ENCODE measurements at regions not wholly inside any gene's neighbourhood (a gene's known extent, or its start where the extent isn't known, plus 50 kb on each side); places are given as distances from the start of the nearest gene placed in this dataset.

DNA sequence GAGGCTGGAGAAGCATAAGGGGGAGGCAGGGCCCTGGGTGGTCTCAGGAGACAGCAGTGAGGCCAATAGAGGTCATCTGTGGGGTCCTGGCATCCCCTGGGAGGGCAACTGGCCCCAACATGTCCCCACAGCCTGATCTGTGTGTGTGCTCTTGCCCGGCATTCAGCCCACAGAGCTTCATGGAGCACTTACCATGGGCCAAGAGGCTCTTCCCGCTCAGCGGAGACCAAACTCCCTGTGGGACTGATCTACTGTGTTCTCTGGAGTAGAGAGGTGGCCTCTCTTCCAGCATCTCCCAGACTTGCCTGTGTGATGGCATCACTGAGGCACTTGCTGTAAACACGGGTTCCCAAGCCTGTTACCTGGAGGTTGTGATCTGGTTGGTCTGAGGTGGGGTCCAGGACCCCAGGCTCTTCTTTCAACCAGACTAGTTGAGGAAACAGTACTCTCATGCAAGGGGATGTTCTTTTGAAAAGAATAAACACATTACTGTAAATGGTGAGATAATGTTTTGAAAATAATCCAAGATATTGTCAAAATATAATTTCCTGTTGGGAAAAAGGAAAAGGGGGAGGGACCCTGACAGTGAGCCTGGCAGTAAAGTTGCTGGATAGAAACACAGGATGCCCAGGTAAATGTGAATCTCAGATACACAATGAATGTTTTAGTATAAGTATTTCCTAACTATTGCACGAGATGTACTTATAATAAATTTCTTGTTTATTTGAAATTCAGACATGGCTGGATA lies 67.6 kb downstream of the SOWAHC start:
- TF ChIP-seq, protein P1, sequence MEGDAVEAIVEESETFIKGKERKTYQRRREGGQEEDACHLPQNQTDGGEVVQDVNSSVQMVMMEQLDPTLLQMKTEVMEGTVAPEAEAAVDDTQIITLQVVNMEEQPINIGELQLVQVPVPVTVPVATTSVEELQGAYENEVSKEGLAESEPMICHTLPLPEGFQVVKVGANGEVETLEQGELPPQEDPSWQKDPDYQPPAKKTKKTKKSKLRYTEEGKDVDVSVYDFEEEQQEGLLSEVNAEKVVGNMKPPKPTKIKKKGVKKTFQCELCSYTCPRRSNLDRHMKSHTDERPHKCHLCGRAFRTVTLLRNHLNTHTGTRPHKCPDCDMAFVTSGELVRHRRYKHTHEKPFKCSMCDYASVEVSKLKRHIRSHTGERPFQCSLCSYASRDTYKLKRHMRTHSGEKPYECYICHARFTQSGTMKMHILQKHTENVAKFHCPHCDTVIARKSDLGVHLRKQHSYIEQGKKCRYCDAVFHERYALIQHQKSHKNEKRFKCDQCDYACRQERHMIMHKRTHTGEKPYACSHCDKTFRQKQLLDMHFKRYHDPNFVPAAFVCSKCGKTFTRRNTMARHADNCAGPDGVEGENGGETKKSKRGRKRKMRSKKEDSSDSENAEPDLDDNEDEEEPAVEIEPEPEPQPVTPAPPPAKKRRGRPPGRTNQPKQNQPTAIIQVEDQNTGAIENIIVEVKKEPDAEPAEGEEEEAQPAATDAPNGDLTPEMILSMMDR (conservative IDR thresholded peaks at IDR 0.05; ENCODE audit: low read depth in 2 of 2): no peak
- TF ChIP-seq EZH2 (IDR thresholded peaks at IDR 0.05; ENCODE audit: low read depth, unreplicated experiment) (no peak), POLR2AphosphoS5 (IDR thresholded peaks at IDR 0.05; ENCODE audit: low read depth) (no peak), JUNB (IDR thresholded peaks at IDR 0.05; ENCODE audit: unreplicated experiment) (no peak), ZNF331 (CRISPR knock-in tag; IDR thresholded peaks at IDR 0.05; ENCODE audit: low read depth) (no peak), CREB1 (CRISPR knock-in tag; IDR thresholded peaks at IDR 0.05; ENCODE audit: low read depth) (no peak), ZNF114 (CRISPR knock-in tag; IDR thresholded peaks at IDR 0.05) (no peak)
- TF ChIP-seq, protein P2, sequence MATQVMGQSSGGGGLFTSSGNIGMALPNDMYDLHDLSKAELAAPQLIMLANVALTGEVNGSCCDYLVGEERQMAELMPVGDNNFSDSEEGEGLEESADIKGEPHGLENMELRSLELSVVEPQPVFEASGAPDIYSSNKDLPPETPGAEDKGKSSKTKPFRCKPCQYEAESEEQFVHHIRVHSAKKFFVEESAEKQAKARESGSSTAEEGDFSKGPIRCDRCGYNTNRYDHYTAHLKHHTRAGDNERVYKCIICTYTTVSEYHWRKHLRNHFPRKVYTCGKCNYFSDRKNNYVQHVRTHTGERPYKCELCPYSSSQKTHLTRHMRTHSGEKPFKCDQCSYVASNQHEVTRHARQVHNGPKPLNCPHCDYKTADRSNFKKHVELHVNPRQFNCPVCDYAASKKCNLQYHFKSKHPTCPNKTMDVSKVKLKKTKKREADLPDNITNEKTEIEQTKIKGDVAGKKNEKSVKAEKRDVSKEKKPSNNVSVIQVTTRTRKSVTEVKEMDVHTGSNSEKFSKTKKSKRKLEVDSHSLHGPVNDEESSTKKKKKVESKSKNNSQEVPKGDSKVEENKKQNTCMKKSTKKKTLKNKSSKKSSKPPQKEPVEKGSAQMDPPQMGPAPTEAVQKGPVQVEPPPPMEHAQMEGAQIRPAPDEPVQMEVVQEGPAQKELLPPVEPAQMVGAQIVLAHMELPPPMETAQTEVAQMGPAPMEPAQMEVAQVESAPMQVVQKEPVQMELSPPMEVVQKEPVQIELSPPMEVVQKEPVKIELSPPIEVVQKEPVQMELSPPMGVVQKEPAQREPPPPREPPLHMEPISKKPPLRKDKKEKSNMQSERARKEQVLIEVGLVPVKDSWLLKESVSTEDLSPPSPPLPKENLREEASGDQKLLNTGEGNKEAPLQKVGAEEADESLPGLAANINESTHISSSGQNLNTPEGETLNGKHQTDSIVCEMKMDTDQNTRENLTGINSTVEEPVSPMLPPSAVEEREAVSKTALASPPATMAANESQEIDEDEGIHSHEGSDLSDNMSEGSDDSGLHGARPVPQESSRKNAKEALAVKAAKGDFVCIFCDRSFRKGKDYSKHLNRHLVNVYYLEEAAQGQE (IDR thresholded peaks at IDR 0.05; ENCODE audit: unreplicated experiment): no peak
- TF ChIP-seq, protein P3, sequence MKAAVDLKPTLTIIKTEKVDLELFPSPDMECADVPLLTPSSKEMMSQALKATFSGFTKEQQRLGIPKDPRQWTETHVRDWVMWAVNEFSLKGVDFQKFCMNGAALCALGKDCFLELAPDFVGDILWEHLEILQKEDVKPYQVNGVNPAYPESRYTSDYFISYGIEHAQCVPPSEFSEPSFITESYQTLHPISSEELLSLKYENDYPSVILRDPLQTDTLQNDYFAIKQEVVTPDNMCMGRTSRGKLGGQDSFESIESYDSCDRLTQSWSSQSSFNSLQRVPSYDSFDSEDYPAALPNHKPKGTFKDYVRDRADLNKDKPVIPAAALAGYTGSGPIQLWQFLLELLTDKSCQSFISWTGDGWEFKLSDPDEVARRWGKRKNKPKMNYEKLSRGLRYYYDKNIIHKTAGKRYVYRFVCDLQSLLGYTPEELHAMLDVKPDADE (IDR thresholded peaks at IDR 0.05): no peak
